ENCODE measurements at regions not wholly inside any gene's neighbourhood (a gene's known extent, or its start where the extent isn't known, plus 50 kb on each side); places are given as distances from the start of the nearest gene placed in this dataset.

DNA sequence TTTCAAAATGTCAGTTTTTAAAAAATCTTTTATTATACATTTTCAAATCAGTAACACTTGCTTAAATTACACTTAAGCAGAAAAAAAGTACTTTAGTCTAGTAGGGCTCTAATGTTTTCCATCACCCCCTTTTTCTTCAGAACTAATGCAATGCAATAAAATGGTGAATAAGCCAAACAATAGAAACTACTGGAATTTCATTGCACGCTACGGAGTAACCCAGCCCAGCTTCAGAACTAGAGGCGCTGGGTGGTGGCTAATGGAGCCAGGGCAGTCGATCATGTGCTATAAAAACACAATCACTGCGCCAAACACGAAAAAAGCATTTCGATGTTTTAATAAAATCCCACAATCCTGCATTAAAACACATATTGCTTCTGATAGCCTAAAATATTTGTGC lies 59.9 kb upstream of the ODAD2 start:
- no peak for DNase-seq

DNA sequence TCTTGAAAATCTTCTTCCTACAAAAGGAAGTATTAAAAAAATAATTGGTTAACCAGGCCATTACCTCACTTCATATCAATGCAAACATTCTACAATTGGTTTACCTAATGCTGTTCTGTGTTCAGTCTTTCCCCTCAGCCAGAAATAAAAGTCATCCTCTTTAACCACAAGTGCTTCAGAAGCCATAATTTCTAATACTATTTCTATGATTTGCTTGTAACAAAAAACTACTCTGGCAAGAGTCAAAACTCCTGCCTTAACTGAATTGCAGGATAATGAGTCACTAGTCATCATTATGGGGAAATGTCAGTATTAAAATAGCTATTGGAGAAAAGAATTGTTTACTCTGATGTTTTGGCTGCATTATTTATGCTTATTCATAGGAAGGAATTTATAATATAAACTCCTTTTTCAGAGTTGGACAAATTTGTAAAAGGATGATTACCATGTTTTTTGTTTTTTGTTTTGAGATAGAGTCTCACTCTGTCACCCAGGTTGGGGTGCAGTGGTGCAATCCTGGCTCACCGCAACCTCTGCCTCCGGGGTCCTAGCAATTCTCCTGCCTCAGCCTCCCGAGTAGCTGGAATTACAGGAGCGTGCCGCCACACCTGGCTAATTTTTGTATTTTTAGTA lies 55.5 kb upstream of the ODAD2 start:
- peak; percentile 95 for DNase-seq

DNA sequence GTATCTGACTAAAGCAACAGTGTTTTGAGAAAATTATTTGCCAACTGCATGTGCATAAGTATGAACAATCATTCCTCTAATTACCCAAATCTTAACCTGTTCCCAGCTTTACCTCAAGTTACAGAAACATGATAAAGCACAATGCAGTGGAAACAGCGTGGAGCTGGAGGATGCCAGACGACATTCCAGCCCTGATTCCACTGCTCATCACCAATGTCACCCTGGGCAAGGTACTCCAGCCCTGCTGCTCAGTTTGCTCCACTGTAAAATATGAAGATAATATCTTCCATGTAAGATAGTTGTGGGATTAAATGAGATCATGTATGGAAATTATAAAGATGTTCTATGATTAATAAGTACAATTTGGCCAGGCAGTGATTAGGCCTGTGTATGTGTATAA lies 50.4 kb upstream of the ODAD2 start:
- no peak for DNase-seq
